ENCODE measurements at regions not wholly inside any gene's neighbourhood (a gene's known extent, or its start where the extent isn't known, plus 50 kb on each side); places are given as distances from the start of the nearest gene placed in this dataset.

- Histone ChIP-seq H3K14ac (ENCODE audit: insufficient read length) (no peak overlapping the region), H3K4ac (replicated peaks; ENCODE audit: insufficient read length, low read depth, low read length) (no peak overlapping the region), H3K18ac (ENCODE audit: extremely low read depth, low read length) (no peak overlapping the region), H2BK20ac (ENCODE audit: low read length) (no peak overlapping the region), H4K5ac (ENCODE audit: insufficient read length, low read depth, low read length) (no peak overlapping the region), H2BK5ac (ENCODE audit: low read depth, low read length) (no peak overlapping the region), H3K23ac (ENCODE audit: insufficient read length) (no peak overlapping the region), H3K36me3 (ENCODE audit: control insufficient read depth in 2 of 4, insufficient read depth in 4 of 4, low read length in 3 of 4) (no peaks in the 10 kb centered on the region), H3K9ac (replicated peaks in 1 of 4; ENCODE audit: extremely low read depth in 1 of 4, low read depth in 3 of 4, low read length in 3 of 4) (no peak overlapping the region), H4K8ac (ENCODE audit: extremely low read depth, insufficient read depth, low read length) (no peak overlapping the region), H3K23me2 (ENCODE audit: low read depth, low read length) (no peaks in the 10 kb centered on the region), H2AFZ (ENCODE audit: low read length) (no peak overlapping the region), H2BK120ac (replicated peaks; ENCODE audit: low read depth, low read length) (no peak overlapping the region), H3K9me3 (ENCODE audit: insufficient read depth in 2 of 2, low read depth in 1 of 2, low read length in 1 of 2) (0 out of 4 replicates have a peak, but pooled peaks cover 0 to 6% of the 10 kb centered on the region in 2 experiments), H3K27me3 (replicated peaks in 1 of 4; ENCODE audit: control insufficient read depth in 3 of 4, extremely low read depth in 1 of 4, insufficient read depth in 3 of 4, low read length in 3 of 4) (no peaks in the 10 kb centered on the region), H3K4me3 (ENCODE audit: extremely low read depth in 1 of 4, insufficient read depth in 2 of 4, low read depth in 3 of 4, low read length in 4 of 4) (no peak overlapping the region), H3K56ac (replicated peaks; ENCODE audit: insufficient read length, low read depth, low read length) (no peak overlapping the region), H3K4me2 (ENCODE audit: insufficient read depth in 1 of 2, low read depth in 2 of 2, low read length in 2 of 2) (no peak overlapping the region), H3K27ac (ENCODE audit: low read depth, low read length) (no peak overlapping the region), H3K4me1 (replicated peaks in 1 of 4; ENCODE audit: control insufficient read depth in 3 of 4, insufficient read depth in 4 of 4, low read length in 3 of 4) (no peaks in the 10 kb centered on the region), H2BK15ac (ENCODE audit: low read length) (no peak overlapping the region), H4K20me1 (replicated peaks in 1 of 2; ENCODE audit: control insufficient read depth in 1 of 2, insufficient read depth in 2 of 2, low read length in 2 of 2) (no peaks in the 10 kb centered on the region), H2BK12ac (ENCODE audit: low read depth, low read length) (no peak overlapping the region), H2AK5ac (ENCODE audit: low read depth, low read length) (no peak overlapping the region), H3K79me2 (ENCODE audit: control insufficient read depth in 1 of 2, insufficient read depth in 2 of 2, low read length in 2 of 2) (no peaks in the 10 kb centered on the region), H4K91ac (replicated peaks; ENCODE audit: insufficient read length, low read length) (no peak overlapping the region), H3K79me1 (ENCODE audit: low read depth, low read length) (no peaks in the 10 kb centered on the region)
- TF ChIP-seq TCF12 (IDR thresholded peaks at IDR 0.05; ENCODE audit: low read depth, low read length) (no peak), EP300 (IDR thresholded peaks at IDR 0.05; ENCODE audit: borderline replicate concordance in 1 of 2, low read depth in 2 of 2, low read length in 2 of 2) (no peak), BCL11A (IDR thresholded peaks at IDR 0.05; ENCODE audit: low read depth in 2 of 2, low read length in 2 of 2) (no peak), RFX5 (IDR thresholded peaks at IDR 0.05; ENCODE audit: borderline replicate concordance, low read depth, low read length) (no peak), SIN3A (conservative IDR thresholded peaks at IDR 0.05 in 1 of 2, IDR thresholded peaks at IDR 0.05 in 1 of 2; ENCODE audit: low read depth in 1 of 2, low read length in 2 of 2) (no peak), CREB1 (IDR thresholded peaks at IDR 0.05) (no peak), CTCF (IDR thresholded peaks at IDR 0.05; ENCODE audit: control extremely low read depth in 1 of 3, insufficient read depth in 1 of 3, low read depth in 1 of 3, low read length in 3 of 3) (no peak), RXRA (IDR thresholded peaks at IDR 0.05; ENCODE audit: insufficient read depth, low read depth, low read length) (no peak), SUZ12 (IDR thresholded peaks at IDR 0.05; ENCODE audit: low read length) (no peak), USF2 (IDR thresholded peaks at IDR 0.05; ENCODE audit: low read length) (no peak)
- CTCF ChIA-PET (ENCODE audit: partially characterized antibody): no interaction called here
- POLR2A ChIA-PET (ENCODE audit: partially characterized antibody): no interaction called here
- DNase-seq (ENCODE audit: low read depth in 1 of 2, low spot score in 2 of 2): no peak
- no peak for FAIRE-seq
Measured at GRCh38 chr9:80632041-80632440, 1057.3 kb downstream of the TLE1 start.
